GM10248 (cell line): ENCODE measurements at regions not wholly inside any gene's neighbourhood (a gene's known extent, or its start where the extent isn't known, plus 50 kb on each side); places are given as distances from the start of the nearest gene placed in this dataset.

Experiments used
- CTCF ChIA-PET: fragments of 300-600 bp; sonication (Branson Sonifier 250); formaldehyde crosslinking; extraction: SDS; loops from one replicate; lab custom pipeline; 2021; ENCODE audit warnings: antibody characterized with exemption; lab: Yijun Ruan, JAX
- POLR2A ChIA-PET: fragments of 350-650 bp; sonication (Branson Sonifier 250); formaldehyde crosslinking; extraction: SDS; loops from one replicate; lab custom pipeline; 2020; ENCODE audit warnings: antibody characterized with exemption; lab: Yijun Ruan, JAX
- DNase-seq: peaks from one replicate; pipeline ENCODE4 v3.0.0; 2012; ENCODE audit errors: extremely low spot score
- CTCF ChIP-seq: IDR thresholded peaks from 2 replicates; pipeline ENCODE4 v1.5.1; 2012; ENCODE audit warnings: mild to moderate bottlenecking, low read depth; ENCODE audit errors: extremely low read depth, missing control alignments, control extremely low read depth

- ChIA-PET CTCF (no interaction called here), POLR2A (no interaction called here)
- no peak for DNase-seq
- no peak for TF ChIP-seq CTCF
These were observed 57.3 kb upstream of the SMLR1 start for GRCh38 chr6:130769861-130770260.

GRCh38 chr6:130771741-130772140 lies 55.5 kb upstream of the SMLR1 start:
- no peak for DNase-seq
- CTCF ChIA-PET, result no interaction called here
- TF ChIP-seq CTCF, result no peak
- POLR2A ChIA-PET, result no interaction called here

DNA sequence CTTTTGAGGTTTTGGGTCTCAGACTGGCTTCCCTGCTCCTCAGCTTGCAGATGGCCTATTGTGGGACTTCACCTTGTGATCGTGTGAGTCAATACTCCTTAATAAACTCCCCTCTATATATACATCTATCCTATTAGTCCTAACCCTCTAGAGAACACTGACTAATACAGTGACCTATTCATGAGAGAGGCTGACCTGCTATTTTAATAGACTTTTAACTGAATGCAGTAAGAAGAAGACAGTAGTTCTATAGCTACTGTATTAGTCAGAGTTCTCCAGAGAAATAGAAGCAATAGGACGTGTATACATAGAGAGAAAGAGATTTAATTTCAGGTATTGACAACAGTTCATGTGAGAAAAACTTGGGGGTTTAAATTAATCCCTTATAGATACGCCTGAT lies 53.3 kb upstream of the SMLR1 start:
- CTCF ChIA-PET, result interaction anchor here (1.4 to 2.3 kb wide), 2 partner anchors 13 to 31 kb away, joined by 4 to 5 read pairs; no protein-coding TSS in a partner anchor
- DNase-seq, result no peak
- POLR2A ChIA-PET, result no interaction called here
- TF ChIP-seq CTCF, result no peak

- DNase-seq, result no peak
- TF ChIP-seq CTCF, result no peak
- ChIA-PET POLR2A (no interaction called here), CTCF (interaction anchor here (1.2 to 2.3 kb wide), 3 partner anchors 9 to 77 kb away, joined by 3 to 5 read pairs (median 4); no protein-coding TSS in a partner anchor)
These were observed 51.7 kb upstream of the SMLR1 start for GRCh38 chr6:130775411-130776012.

- DNase-seq, result peak; percentile 59
- TF ChIP-seq CTCF, result no peak
- POLR2A ChIA-PET, result no interaction called here
- CTCF ChIA-PET, result interaction anchor here (1.5 to 2.3 kb wide), 2 partner anchors 33 to 78 kb away, joined by 4 to 5 read pairs; no protein-coding TSS in a partner anchor
These were observed 50.8 kb upstream of the SMLR1 start for GRCh38 chr6:130776287-130776925.
